SU-DHL-6 (cell line): ENCODE measurements at regions not wholly inside any gene's neighbourhood (a gene's known extent, or its start where the extent isn't known, plus 50 kb on each side); places are given as distances from the start of the nearest gene placed in this dataset.

Source experiments
- EZH2phosphoT487 ChIP-seq: fragments of 200-600 bp; sonication (generic), shearing (Covaris generic); conservative IDR thresholded peaks from 2 replicates; pipeline ENCODE4 v1.6.1; 2018; ENCODE audit warnings: mild to moderate bottlenecking, antibody characterized with exemption, low read length, moderate library complexity, mixed read lengths
- TF ChIP-seq, protein P1 (sequence below): fragments of 200-600 bp; sonication (generic); IDR thresholded peaks from one replicate; pipeline ENCODE4 v1.5.1; 2017; ENCODE audit warnings: antibody characterized with exemption, mild to moderate bottlenecking, low read length, moderate library complexity; ENCODE audit not compliant: insufficient read depth, poor library complexity, severe bottlenecking

DNA sequence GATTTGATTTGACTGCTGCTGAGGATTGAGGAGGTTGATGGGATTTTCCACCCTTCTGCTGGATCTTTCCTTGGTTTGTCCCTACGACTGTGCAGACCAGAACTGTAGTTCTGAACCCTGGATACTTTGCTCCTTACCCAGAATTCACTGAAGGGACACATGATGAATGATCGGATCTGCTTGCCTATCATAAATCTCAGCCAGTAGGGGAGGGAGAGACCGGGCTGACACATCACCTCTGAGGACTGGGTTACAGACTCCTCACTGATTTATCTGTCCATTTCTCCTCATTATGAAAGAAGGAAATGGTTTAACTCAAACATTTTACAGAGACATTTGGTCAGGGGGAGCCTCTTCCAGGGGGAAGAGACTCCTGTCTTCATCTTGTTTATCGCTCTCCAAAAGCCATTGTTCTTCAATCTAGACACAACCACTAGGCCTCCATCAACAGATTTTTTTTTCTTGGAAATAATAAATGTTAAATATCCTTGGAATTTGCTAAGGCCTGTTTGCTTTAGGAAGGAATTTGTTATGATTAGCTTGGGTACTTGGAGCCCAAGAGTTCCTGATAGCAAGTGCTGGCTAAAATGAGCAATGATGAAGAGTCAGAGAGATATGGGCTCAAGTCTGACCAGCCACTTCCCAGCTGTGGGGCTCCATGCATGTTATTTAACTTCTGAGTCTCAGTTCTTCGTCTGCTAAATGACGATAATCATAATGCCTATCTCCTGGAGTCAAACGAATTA is 925.5 kb downstream of the SLC4A3 start:
- TF ChIP-seq, protein P1, sequence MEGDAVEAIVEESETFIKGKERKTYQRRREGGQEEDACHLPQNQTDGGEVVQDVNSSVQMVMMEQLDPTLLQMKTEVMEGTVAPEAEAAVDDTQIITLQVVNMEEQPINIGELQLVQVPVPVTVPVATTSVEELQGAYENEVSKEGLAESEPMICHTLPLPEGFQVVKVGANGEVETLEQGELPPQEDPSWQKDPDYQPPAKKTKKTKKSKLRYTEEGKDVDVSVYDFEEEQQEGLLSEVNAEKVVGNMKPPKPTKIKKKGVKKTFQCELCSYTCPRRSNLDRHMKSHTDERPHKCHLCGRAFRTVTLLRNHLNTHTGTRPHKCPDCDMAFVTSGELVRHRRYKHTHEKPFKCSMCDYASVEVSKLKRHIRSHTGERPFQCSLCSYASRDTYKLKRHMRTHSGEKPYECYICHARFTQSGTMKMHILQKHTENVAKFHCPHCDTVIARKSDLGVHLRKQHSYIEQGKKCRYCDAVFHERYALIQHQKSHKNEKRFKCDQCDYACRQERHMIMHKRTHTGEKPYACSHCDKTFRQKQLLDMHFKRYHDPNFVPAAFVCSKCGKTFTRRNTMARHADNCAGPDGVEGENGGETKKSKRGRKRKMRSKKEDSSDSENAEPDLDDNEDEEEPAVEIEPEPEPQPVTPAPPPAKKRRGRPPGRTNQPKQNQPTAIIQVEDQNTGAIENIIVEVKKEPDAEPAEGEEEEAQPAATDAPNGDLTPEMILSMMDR, result no peak
- no peak for TF ChIP-seq EZH2phosphoT487
